Activated T-cell treated with anti-CD3 and anti-CD28 coated beads for 24 hours (primary cell): ENCODE measurements at regions not wholly inside any gene's neighbourhood (a gene's known extent, or its start where the extent isn't known, plus 50 kb on each side); places are given as distances from the start of the nearest gene placed in this dataset.
"Not testable (repeated sequence)": the region's sequence is repeated elsewhere in the genome, so short reads cannot be mapped to it uniquely, and the experiment has no call there.

Experiments used
- DNase-seq: peaks from one replicate; pipeline ENCODE4 v3.0.0-alpha.2; 2020; ENCODE audit warnings: low read depth

- DNase-seq: no peak
These were observed 110.8 kb downstream of the ERMARD start for GRCh38 chr6:169862043-169862891.

- DNase-seq: no peak
These were observed 110.1 kb downstream of the ERMARD start for GRCh38 chr6:169861431-169862042.

- no peak for DNase-seq
These were observed 108.7 kb downstream of the ERMARD start for GRCh38 chr6:169859978-169860703.

- DNase-seq: no peak
These were observed 108.1 kb downstream of the ERMARD start for GRCh38 chr6:169859401-169859977.

GRCh38 chr6:169858935-169859351 is 107.5 kb downstream of the ERMARD start:
- no peak for DNase-seq

GRCh38 chr6:169858293-169858934 is 107.0 kb downstream of the ERMARD start:
- DNase-seq: no peak

- DNase-seq: no peak
These were observed 106.2 kb downstream of the ERMARD start for GRCh38 chr6:169857343-169858292.

GRCh38 chr6:169856442-169857342 is 105.3 kb downstream of the ERMARD start:
- DNase-seq: not testable (repeated sequence)

GRCh38 chr6:169854813-169855212 is 103.4 kb downstream of the ERMARD start:
- no peak for DNase-seq

GRCh38 chr6:169854083-169854725 is 102.8 kb downstream of the ERMARD start:
- no peak for DNase-seq

GRCh38 chr6:169853196-169854082 is 102.0 kb downstream of the ERMARD start:
- DNase-seq: no peak

GRCh38 chr6:169852504-169853195 is 101.2 kb downstream of the ERMARD start:
- DNase-seq: no peak

GRCh38 chr6:169851641-169852503 is 100.5 kb downstream of the ERMARD start:
- DNase-seq: no peak

GRCh38 chr6:169850746-169851145 is 99.3 kb downstream of the ERMARD start:
- no peak for DNase-seq

- no peak for DNase-seq
These were observed 98.7 kb downstream of the ERMARD start for GRCh38 chr6:169850154-169850553.

- no peak for DNase-seq
These were observed 98.0 kb downstream of the ERMARD start for GRCh38 chr6:169849396-169849795.

- no peak for DNase-seq
These were observed 97.5 kb downstream of the ERMARD start for GRCh38 chr6:169848946-169849345.
